HG02973 (cell line): ENCODE measurements at regions not wholly inside any gene's neighbourhood (a gene's known extent, or its start where the extent isn't known, plus 50 kb on each side); places are given as distances from the start of the nearest gene placed in this dataset.
"Not testable (repeated sequence)": the region's sequence is repeated elsewhere in the genome, so short reads cannot be mapped to it uniquely, and the experiment has no call there.

Experiments
- ATAC-seq: cut with Tn5 transposase; IDR thresholded peaks from one replicate; pipeline ENCODE4 v1.9.1; 2021; ENCODE audit warnings: moderate library complexity; ENCODE audit not compliant: unreplicated experiment

- no peak for ATAC-seq
These were observed 371.3 kb downstream of the ZBBX start for GRCh38 chr3:167008791-167009190.

- no peak for ATAC-seq
These were observed 378.7 kb downstream of the ZBBX start for GRCh38 chr3:167001374-167001773.

- ATAC-seq, result no peak
These were observed 387.0 kb downstream of the ZBBX start for GRCh38 chr3:166993015-166993630.

GRCh38 chr3:166986000-166986399 lies 394.1 kb downstream of the ZBBX start:
- no peak for ATAC-seq

GRCh38 chr3:166975796-166976195 lies 404.3 kb downstream of the ZBBX start:
- ATAC-seq, result not testable (repeated sequence)

GRCh38 chr3:166967714-166968113 lies 412.4 kb downstream of the ZBBX start:
- ATAC-seq, result not testable (repeated sequence)

GRCh38 chr3:166962911-166963310 lies 417.2 kb downstream of the ZBBX start:
- ATAC-seq, result no peak

GRCh38 chr3:166957121-166957520 lies 423.0 kb downstream of the ZBBX start:
- no peak for ATAC-seq

- ATAC-seq, result no peak
These were observed 424.7 kb downstream of the ZBBX start for GRCh38 chr3:166955201-166955939.

- ATAC-seq, result no peak
These were observed 445.2 kb downstream of the ZBBX start for GRCh38 chr3:166934879-166935278.

GRCh38 chr3:166917437-166917836 lies 462.7 kb downstream of the ZBBX start:
- ATAC-seq, result no peak

GRCh38 chr3:166902374-166902773 lies 477.7 kb downstream of the ZBBX start:
- no peak for ATAC-seq

GRCh38 chr3:166900866-166901577 lies 479.1 kb downstream of the ZBBX start:
- no peak for ATAC-seq

GRCh38 chr3:166897811-166898210 lies 482.3 kb downstream of the ZBBX start:
- no peak for ATAC-seq

GRCh38 chr3:166889241-166889640 lies 490.9 kb downstream of the ZBBX start:
- ATAC-seq, result no peak

- no peak for ATAC-seq
These were observed 500.4 kb downstream of the ZBBX start for GRCh38 chr3:166879661-166880060.

GRCh38 chr3:166877971-166878370 lies 502.1 kb downstream of the ZBBX start:
- ATAC-seq, result no peak

GRCh38 chr3:166864473-166865467 lies 515.3 kb downstream of the ZBBX start:
- no peak for ATAC-seq

GRCh38 chr3:166860217-166860616 lies 519.9 kb downstream of the ZBBX start:
- no peak for ATAC-seq

- no peak for ATAC-seq
These were observed 535.8 kb downstream of the ZBBX start for GRCh38 chr3:166844329-166844728.

GRCh38 chr3:166842784-166843183 lies 537.3 kb downstream of the ZBBX start:
- ATAC-seq, result not testable (repeated sequence)
